Tibial nerve (tissue), 4 donors: ENCODE measurements at regions not wholly inside any gene's neighbourhood (a gene's known extent, or its start where the extent isn't known, plus 50 kb on each side); places are given as distances from the start of the nearest gene placed in this dataset.

Experiments
- DNase-seq, 2 donors: peaks; one replicate each; pipeline ENCODE4 v3.0.0-alpha.2; 2019; ENCODE audit warnings: low spot score in 2 of 2
- H3K27ac ChIP-seq, 4 donors: fragments of 200-600 bp; sonication (generic) in 3 of 4; one replicate each; pipeline ENCODE4 v1.5.1; 2017 to 2019; ENCODE audit warnings: mild to moderate bottlenecking in 1 of 4
- H3K27me3 ChIP-seq, 2 donors: fragments of 200-600 bp; sonication (generic) in 1 of 2; one replicate each; pipeline versions ENCODE4 v1.5.1 to v1.6.0; 2017 to 2019
- H3K36me3 ChIP-seq, 3 donors: fragments of 200-600 bp; sonication (generic); one replicate each; pipeline ENCODE4 v1.5.1; 2018 to 2019
- H3K4me1 ChIP-seq, 4 donors: fragments of 200-600 bp; sonication (generic) in 3 of 4; one replicate each; pipeline ENCODE4 v1.5.1; 2017 to 2019
- H3K4me3 ChIP-seq, 4 donors: fragments of 200-600 bp; sonication (generic) in 3 of 4; one replicate each; pipeline ENCODE4 v1.5.1; 2017 to 2019; ENCODE audit warnings: mild to moderate bottlenecking in 1 of 4, moderate library complexity in 1 of 4
- H3K9me3 ChIP-seq, 4 donors: fragments of 200-600 bp; sonication (generic) in 3 of 4; one replicate each; pipeline ENCODE4 v1.5.1; 2017 to 2019
- CTCF ChIP-seq, 5 experiments: fragments of 200-600 bp in 3 of 5; fragments of 450-650 bp in 2 of 5; sonication (generic) in 3 of 5; IDR thresholded peaks; one replicate each; pipeline ENCODE4 v1.5.1; 2016 to 2019; ENCODE audit warnings: antibody characterized with exemption in 5 of 5, mild to moderate bottlenecking in 3 of 5, moderate library complexity in 2 of 5
- EP300 ChIP-seq, 2 donors: sonication (generic); formaldehyde crosslinking; IDR thresholded peaks; one replicate each; pipeline ENCODE4 v1.6.1; 2017; ENCODE audit warnings: antibody characterized with exemption in 2 of 2, mild to moderate bottlenecking in 1 of 2
- POLR2A ChIP-seq, 2 donors: fragments of 450-650 bp; IDR thresholded peaks; one replicate each; pipeline ENCODE4 v1.6.1; 2017; ENCODE audit warnings: antibody characterized with exemption in 2 of 2, mild to moderate bottlenecking in 2 of 2, moderate library complexity in 2 of 2
- WGBS, 2 donors: methylation state at CpG; one replicate each; pipeline ENCODE4 v1.1.5; 2018; 5-methylcytosine and 5-hydroxymethylcytosine counted together

DNA sequence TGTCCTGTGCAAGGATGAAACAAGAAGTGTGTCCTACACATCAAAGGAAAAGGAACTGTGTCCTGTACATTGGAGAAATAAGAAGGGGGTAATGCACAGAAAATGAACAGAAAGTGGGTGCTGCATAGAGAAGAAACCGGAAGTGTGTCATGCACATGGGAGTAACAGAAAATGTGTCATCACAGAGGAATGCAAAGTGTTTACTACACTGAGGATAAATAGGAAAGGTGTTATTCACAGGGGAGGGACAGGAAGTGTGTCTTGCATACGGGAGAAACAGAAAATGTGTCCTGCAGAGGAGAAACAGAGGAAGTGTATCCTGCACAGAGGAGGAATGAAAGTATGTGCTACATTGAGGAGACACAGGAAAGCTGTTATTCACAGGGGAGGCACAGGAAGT lies 834.9 kb downstream of the CDY2B start:
- DNase-seq, result no peak
- H3K4me3 ChIP-seq, result no peak overlapping the region
- 70% methylated on average over 2 of the region's 2 CpGs; no CpG with 5 or more reads in 1 of the 2 donors for WGBS, 2 donors
- H3K27me3 ChIP-seq, result no peaks in the 10 kb centered on the region
- H3K27ac ChIP-seq, result no peak overlapping the region
- H3K4me1 ChIP-seq, result no peaks in the 10 kb centered on the region
- no peak for TF ChIP-seq CTCF (IDR thresholded peaks at IDR 0.05)
- no peak for TF ChIP-seq EP300 (IDR thresholded peaks at IDR 0.05)
- no peak for TF ChIP-seq POLR2A (IDR thresholded peaks at IDR 0.05)
- no peaks in the 10 kb centered on the region for H3K9me3 ChIP-seq
- H3K36me3 ChIP-seq, result no peaks in the 10 kb centered on the region

GRCh38 chrY:17044723-17045122 lies 835.3 kb downstream of the CDY2B start:
- TF ChIP-seq CTCF (IDR thresholded peaks at IDR 0.05) (no peak), POLR2A (IDR thresholded peaks at IDR 0.05) (no peak), EP300 (IDR thresholded peaks at IDR 0.05) (no peak)
- DNase-seq, result no peak
- Histone ChIP-seq H3K36me3 (no peaks in the 10 kb centered on the region), H3K27me3 (no peaks in the 10 kb centered on the region), H3K9me3 (no peaks in the 10 kb centered on the region), H3K4me1 (no peaks in the 10 kb centered on the region), H3K4me3 (no peak overlapping the region), H3K27ac (no peak overlapping the region)
- WGBS, 2 donors, result 76% methylated on average over 4 of the region's 4 CpGs; no CpG with 5 or more reads in 1 of the 2 donors

- Histone ChIP-seq H3K4me1 (no peaks in the 10 kb centered on the region), H3K9me3 (no peaks in the 10 kb centered on the region), H3K4me3 (no peak overlapping the region), H3K27ac (no peak overlapping the region), H3K27me3 (no peaks in the 10 kb centered on the region), H3K36me3 (no peaks in the 10 kb centered on the region)
- WGBS, 2 donors, result 67% methylated on average over 3 of the region's 3 CpGs; no CpG with 5 or more reads in 1 of the 2 donors
- no peak for DNase-seq
- no peak for TF ChIP-seq CTCF (IDR thresholded peaks at IDR 0.05)
- TF ChIP-seq EP300 (IDR thresholded peaks at IDR 0.05), result no peak
- no peak for TF ChIP-seq POLR2A (IDR thresholded peaks at IDR 0.05)
Measured at GRCh38 chrY:17044272-17044671, 835.7 kb downstream of the CDY2B start.

GRCh38 chrY:17038439-17038838 lies 841.6 kb downstream of the CDY2B start:
- no peak overlapping the region for H3K27ac ChIP-seq
- no peaks in the 10 kb centered on the region for H3K36me3 ChIP-seq
- TF ChIP-seq POLR2A (IDR thresholded peaks at IDR 0.05) (no peak), CTCF (IDR thresholded peaks at IDR 0.05) (no peak)
- H3K9me3 ChIP-seq, result no peaks in the 10 kb centered on the region
- H3K27me3 ChIP-seq, result no peaks in the 10 kb centered on the region
- no peak overlapping the region for H3K4me3 ChIP-seq
- H3K4me1 ChIP-seq, result no peaks in the 10 kb centered on the region
- no peak for DNase-seq
- WGBS, 2 donors, result 94% methylated on average over 2 of the region's 2 CpGs; no CpG with 5 or more reads in 1 of the 2 donors

DNA sequence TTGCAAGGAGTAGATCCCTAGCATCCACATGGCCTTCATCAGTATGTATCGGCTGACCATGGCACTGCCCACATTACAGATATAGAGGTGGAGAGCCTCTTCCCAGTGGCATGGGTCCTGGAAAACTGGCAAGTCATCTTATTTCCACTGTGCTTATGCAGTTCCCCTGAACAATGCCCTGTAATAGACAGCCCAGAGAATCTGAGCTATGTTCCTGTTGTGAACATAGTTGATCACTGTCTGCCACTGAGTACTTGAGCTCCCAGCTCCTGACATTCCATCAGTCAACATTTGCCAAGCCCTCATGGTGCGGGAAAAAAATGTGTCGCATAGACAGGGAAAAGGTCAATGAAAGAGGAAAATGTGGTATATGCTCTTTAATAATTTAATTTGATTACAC lies 861.9 kb downstream of the CDY2B start:
- TF ChIP-seq EP300 (IDR thresholded peaks at IDR 0.05), result no peak
- TF ChIP-seq POLR2A (IDR thresholded peaks at IDR 0.05), result no peak
- TF ChIP-seq CTCF (IDR thresholded peaks at IDR 0.05), result no peak
- Histone ChIP-seq H3K27ac (no peak overlapping the region), H3K27me3 (no peaks in the 10 kb centered on the region), H3K4me1 (no peaks in the 10 kb centered on the region), H3K4me3 (no peak overlapping the region), H3K9me3 (no peaks in the 10 kb centered on the region), H3K36me3 (no peaks in the 10 kb centered on the region)
- no peak for DNase-seq
- 95% methylated on average over 3 of the region's 3 CpGs; no CpG with 5 or more reads in 1 of the 2 donors for WGBS, 2 donors
